Bronchial epithelial cell (primary cell): ENCODE measurements at regions not wholly inside any gene's neighbourhood (a gene's known extent, or its start where the extent isn't known, plus 50 kb on each side); places are given as distances from the start of the nearest gene placed in this dataset.

Experiments used
- DNase-seq: peaks from one replicate; pipeline ENCODE4 v3.0.0-alpha.2; 2010; ENCODE audit warnings: low read depth
- FAIRE-seq: peaks from 2 replicates; lab custom pipeline; 2011; peaks lifted over from hg19 to GRCh38; lab: Jason Lieb, UNC
- H3K27me3 ChIP-seq: 2 replicates; pipeline ENCODE4 v1.5.1; 2011; ENCODE audit warnings: low read length; ENCODE audit not compliant: control insufficient read depth, insufficient read depth
- H3K36me3 ChIP-seq: 2 replicates; pipeline ENCODE4 v1.5.1; 2011; ENCODE audit warnings: low read length; ENCODE audit not compliant: control insufficient read depth, insufficient read depth
- H3K4me3 ChIP-seq: 2 replicates; pipeline ENCODE4 v1.5.1; 2011; ENCODE audit warnings: mild to moderate bottlenecking, low read depth, low read length, control low read depth
- TF ChIP-seq, protein P1 (sequence below): IDR thresholded peaks from 2 replicates; pipeline ENCODE4 v1.5.1; 2011; ENCODE audit warnings: mild to moderate bottlenecking, moderate library complexity, low read length, control low read depth, inconsistent platforms; ENCODE audit not compliant: insufficient read depth, severe bottlenecking

DNA sequence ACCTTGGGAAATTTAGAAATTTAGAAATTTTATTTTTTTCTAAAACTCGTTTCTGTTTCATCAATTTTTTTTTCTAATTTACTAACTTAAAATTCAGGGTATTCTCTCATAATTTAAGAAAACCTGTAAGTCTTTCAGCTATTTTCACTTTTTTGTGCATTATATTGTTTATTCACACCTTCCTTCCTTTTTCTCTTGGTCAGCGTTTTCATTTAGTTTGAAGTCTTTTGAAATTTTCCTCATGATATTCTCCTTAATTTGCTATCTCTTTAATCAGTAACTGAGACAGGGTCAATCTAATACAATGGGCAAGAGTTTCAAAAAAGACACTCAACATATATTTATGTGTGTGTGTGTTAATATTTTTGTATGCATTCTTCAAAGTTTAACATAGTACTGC lies 50.5 kb upstream of the MSTN start:
- FAIRE-seq (no peak), DNase-seq (no peak)
- Histone ChIP-seq H3K27me3 (no peaks in the 10 kb centered on the region), H3K36me3 (no peaks in the 10 kb centered on the region), H3K4me3 (no peak overlapping the region)
- TF ChIP-seq, protein P1, sequence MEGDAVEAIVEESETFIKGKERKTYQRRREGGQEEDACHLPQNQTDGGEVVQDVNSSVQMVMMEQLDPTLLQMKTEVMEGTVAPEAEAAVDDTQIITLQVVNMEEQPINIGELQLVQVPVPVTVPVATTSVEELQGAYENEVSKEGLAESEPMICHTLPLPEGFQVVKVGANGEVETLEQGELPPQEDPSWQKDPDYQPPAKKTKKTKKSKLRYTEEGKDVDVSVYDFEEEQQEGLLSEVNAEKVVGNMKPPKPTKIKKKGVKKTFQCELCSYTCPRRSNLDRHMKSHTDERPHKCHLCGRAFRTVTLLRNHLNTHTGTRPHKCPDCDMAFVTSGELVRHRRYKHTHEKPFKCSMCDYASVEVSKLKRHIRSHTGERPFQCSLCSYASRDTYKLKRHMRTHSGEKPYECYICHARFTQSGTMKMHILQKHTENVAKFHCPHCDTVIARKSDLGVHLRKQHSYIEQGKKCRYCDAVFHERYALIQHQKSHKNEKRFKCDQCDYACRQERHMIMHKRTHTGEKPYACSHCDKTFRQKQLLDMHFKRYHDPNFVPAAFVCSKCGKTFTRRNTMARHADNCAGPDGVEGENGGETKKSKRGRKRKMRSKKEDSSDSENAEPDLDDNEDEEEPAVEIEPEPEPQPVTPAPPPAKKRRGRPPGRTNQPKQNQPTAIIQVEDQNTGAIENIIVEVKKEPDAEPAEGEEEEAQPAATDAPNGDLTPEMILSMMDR: no peak
